GM21825 (cell line): ENCODE measurements at regions not wholly inside any gene's neighbourhood (a gene's known extent, or its start where the extent isn't known, plus 50 kb on each side); places are given as distances from the start of the nearest gene placed in this dataset.
A peak's percentile ranks its signal among the peaks of the same experiment; 100 is the strongest.
"Not testable (repeated sequence)": the region's sequence is repeated elsewhere in the genome, so short reads cannot be mapped to it uniquely, and the experiment has no call there.

ENCODE experiments used
- ATAC-seq: cut with Tn5 transposase; IDR thresholded peaks from one replicate; pipeline ENCODE4 v1.9.1; 2021; ENCODE audit warnings: mild to moderate bottlenecking, moderate library complexity; ENCODE audit not compliant: unreplicated experiment

- no peak for ATAC-seq
Observed at GRCh38 chr13:33547035-33547434, 261.5 kb upstream of the STARD13 start.

DNA sequence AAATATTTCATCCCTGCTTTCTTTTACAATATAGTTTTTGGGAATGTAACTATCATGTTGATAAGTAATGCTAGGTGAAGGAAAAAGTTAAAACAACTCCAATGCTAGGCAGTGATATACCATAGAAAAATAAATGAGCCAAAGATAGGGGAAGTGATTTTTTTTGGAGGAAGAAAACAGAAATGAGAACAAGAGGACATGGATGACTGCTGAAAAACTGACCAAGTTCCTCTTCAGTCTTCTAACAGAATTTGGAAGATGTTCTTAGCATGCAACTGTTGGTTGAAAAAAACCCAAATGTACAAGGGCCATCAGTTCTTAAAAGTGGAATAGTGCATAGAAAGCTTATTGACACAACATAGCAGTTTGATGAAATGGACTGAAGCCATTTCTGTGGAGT is 262.5 kb upstream of the STARD13 start:
- no peak for ATAC-seq

- no peak for ATAC-seq
Observed at GRCh38 chr13:33550276-33550675, 264.7 kb upstream of the STARD13 start.

GRCh38 chr13:33550885-33551284 is 265.3 kb upstream of the STARD13 start:
- ATAC-seq, result no peak

DNA sequence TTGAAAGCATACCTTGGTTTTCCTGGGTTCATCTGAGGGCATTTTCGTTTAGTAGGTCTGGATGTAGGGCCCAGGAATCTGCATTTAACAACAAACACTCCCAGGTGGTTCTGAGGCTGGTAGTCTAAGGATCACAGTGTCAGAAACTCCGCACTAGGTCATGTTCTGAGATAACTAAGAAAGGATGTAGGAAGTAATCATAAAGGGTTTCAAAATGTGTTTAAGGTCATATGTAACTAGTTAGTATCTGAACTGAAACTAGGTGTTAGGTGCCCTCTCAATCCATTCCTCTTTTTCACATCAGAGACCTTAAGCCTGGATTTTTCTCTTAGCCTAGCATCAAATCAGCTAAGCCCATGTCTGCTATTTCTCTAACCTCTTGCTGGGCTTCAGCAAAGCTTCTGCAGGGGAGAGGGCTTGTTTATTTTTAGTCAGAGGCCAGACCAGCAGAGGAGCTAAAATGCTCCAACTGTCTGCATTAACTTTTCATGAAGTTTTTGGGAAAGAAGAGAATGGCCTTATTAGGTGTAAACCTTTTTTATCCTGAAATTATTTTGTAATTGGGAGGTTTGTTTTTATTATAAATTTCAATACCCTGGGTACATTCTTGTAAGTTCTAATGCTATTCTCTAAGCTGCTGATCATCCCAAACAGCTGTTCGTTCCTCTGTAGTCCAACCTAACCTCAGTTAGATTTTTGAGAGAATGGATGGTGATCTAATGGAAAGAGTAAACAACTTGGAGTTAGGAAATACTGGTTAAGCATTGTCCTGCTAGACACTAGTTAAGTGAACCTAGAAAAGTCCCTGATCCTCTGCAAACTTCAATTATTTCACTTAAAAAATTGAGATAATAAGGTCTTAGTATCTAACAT is 262.8 kb upstream of the RFC3 start:
- ATAC-seq, result peak; percentile 88

- ATAC-seq, result no peak
Observed at GRCh38 chr13:33556828-33557227, 261.1 kb upstream of the RFC3 start.

- ATAC-seq, result no peak
Observed at GRCh38 chr13:33560726-33561125, 257.2 kb upstream of the RFC3 start.

DNA sequence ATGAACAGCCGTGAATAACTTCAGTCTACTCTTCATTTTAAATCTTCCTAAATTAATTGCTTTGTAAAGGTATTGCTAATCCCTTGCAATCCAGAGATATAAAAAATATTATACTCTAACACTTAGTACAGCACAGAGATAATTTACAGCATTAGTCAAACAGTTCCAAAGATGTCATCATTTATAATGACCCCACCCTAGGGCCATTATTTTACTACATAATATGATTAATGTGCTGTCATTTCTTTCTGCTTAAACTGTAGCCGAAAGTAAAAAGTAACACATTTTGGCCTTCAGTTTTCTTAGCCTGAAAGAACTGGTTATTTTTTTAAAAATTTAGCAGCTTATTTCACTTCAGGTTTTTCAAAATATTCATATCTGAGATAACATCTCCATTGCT is 256.3 kb upstream of the RFC3 start:
- ATAC-seq, result no peak

GRCh38 chr13:33571618-33572017 is 246.3 kb upstream of the RFC3 start:
- peak; percentile 68 for ATAC-seq

GRCh38 chr13:33572322-33572721 is 245.6 kb upstream of the RFC3 start:
- ATAC-seq, result not testable (repeated sequence)

GRCh38 chr13:33575378-33575777 is 242.6 kb upstream of the RFC3 start:
- no peak for ATAC-seq

DNA sequence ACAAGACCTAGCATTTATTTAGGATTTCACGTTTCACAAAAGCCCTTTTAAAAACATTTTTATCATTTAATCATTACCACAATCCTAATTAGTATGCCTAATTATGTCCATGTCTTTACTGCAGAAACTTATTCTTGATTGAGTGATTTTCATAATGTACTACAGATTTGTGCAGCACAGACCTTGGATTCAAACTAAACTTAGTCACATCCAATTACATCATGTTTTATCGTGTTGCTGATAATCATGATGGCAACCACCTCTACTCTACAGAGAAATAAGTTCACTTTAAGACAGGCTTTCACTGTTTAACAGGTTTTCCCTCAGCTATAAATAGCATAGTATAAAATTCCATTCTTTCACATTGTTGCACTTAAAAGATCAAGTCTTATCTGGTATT is 240.9 kb upstream of the RFC3 start:
- no peak for ATAC-seq

DNA sequence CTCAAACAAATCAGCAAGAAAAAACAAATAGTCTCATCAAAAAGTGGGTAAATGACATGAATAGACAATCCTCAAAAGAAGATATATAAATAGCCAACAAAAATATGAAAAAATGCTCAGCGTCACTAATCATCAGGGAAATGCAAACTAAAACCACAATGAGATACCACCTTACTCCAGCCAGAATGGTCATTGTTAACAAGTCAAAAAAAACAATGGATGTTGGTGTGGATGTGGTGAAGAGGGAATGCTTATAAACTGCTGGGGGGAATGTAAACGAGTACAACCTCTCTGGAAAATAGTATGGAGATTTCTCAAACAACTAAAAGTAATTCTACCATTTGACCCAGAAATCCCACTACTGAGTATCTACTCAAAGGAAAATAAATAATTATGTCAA is 239.2 kb upstream of the RFC3 start:
- no peak for ATAC-seq

- no peak for ATAC-seq
Observed at GRCh38 chr13:33582121-33582520, 235.8 kb upstream of the RFC3 start.

DNA sequence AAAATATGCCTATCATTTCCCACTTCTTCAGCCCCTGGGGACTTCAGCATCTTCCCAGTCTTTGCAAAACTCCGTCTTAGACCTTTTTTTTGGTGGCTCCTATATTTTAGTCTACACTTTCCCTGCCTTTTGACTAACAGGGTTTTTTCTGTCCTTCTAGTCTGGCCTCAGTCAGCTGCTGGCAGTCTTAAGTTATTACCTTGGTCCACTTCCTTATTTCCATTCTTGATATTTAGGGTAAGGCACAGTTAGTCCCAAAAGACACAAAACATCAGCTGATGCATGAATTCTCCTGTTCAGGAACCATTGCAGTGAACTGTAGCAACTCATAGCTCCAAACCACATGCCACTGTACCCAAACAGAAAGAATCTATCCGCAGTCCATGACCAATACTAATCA is 234.6 kb upstream of the RFC3 start:
- no peak for ATAC-seq

GRCh38 chr13:33590936-33591335 is 227.0 kb upstream of the RFC3 start:
- no peak for ATAC-seq

DNA sequence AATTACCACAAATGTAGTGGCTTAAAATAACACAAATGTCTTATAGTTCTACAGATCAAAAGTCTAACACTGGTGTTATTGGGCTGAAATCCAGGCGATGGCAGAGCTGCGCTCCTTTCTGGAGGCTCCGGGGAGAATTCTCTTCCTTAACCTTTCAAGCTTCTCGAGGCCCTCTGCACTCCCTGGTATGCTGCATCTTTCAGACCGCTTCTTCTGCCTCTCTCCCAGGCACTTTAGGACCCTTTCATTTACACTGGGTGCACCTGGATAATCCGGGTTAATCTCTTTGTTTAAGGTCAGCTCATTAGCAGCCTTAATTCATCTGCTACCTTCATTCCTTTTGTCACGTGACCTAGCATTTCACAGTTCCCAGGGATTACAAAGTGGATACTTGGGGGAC is 211.3 kb upstream of the RFC3 start:
- no peak for ATAC-seq

GRCh38 chr13:33610438-33611120 is 207.4 kb upstream of the RFC3 start:
- ATAC-seq, result no peak

GRCh38 chr13:33611121-33611805 is 206.7 kb upstream of the RFC3 start:
- no peak for ATAC-seq

DNA sequence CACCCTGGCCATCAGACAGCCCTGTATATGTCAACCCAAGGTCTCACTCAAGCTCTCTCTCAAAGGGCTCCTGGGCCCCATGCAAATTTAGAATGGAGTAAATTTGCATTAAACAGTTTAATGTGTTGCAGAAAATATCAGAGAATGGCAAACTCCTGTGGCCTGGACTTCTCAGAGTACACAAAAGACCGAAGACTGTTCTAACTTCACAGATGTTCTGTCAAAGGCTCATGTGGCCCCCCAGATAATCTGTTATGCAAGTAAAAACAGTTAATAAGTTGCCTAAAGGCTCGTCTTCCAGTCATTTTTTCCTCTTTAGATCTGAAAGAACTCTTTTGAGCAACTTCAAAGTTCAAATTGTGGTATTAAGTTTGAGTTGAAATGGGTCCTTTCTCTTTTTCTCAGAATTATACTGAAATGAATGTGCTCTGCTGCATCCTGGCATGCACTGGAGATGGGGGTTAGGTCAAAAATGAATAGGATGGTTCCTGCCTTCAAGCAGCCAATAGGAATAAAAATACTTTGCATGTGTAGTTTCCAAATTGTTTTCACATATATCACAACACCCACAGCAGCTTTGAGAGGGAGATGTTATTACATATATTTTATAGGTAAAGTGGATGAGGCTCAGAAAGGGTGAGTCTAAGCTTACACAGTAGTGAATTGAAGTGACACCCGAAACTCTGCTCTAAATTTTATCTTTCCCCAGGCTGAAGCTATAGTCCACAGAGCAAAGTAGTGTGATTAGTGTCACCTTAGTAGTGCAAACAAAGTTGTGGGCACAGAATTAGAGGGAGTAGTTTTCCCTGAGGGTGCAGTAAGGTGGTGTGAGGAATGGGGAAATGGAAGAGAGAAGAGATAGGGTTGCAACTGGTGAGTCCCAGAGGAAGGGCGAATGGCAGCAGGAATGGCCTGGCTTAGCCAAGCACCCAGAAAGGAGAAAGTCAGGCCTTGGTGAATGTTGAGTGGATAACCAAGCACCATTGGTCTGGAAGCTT is 205.0 kb upstream of the RFC3 start:
- peak; percentile 59 for ATAC-seq

- no peak for ATAC-seq
Observed at GRCh38 chr13:33615436-33615835, 202.5 kb upstream of the RFC3 start.
